HEK293T (cell line): ENCODE measurements at regions not wholly inside any gene's neighbourhood (a gene's known extent, or its start where the extent isn't known, plus 50 kb on each side); places are given as distances from the start of the nearest gene placed in this dataset.

Experiments
- BHLHE40 ChIP-seq: fragments of 450-650 bp; IDR thresholded peaks from 2 replicates; pipeline ENCODE4 v1.6.1; 2016; ENCODE audit warnings: mild to moderate bottlenecking, moderate library complexity, borderline replicate concordance
- CTBP1 ChIP-seq: fragments of 450-650 bp; IDR thresholded peaks from 2 replicates; pipeline ENCODE4 v1.6.1; 2016; ENCODE audit warnings: borderline replicate concordance
- ELF4 ChIP-seq: fragments of 450-650 bp; IDR thresholded peaks from 2 replicates; pipeline ENCODE4 v1.6.1; 2017; ENCODE audit warnings: antibody characterized with exemption
- FOXA1 ChIP-seq: fragments of 450-650 bp; IDR thresholded peaks from 2 replicates; pipeline ENCODE4 v1.6.1; 2016; ENCODE audit warnings: mild to moderate bottlenecking
- FOXK2 ChIP-seq: fragments of 450-650 bp; IDR thresholded peaks from 2 replicates; pipeline ENCODE4 v1.6.1; 2016; ENCODE audit warnings: mild to moderate bottlenecking
- FOXM1 ChIP-seq: fragments of 450-650 bp; IDR thresholded peaks from 2 replicates; pipeline ENCODE4 v1.6.1; 2017; ENCODE audit warnings: mild to moderate bottlenecking, borderline replicate concordance
- HDGF ChIP-seq: fragments of 450-650 bp; IDR thresholded peaks from 2 replicates; pipeline ENCODE4 v1.6.1; 2017; ENCODE audit warnings: antibody characterized with exemption, borderline replicate concordance
- L3MBTL2 ChIP-seq: fragments of 450-650 bp; conservative IDR thresholded peaks from 2 replicates; pipeline ENCODE4 v1.6.1; 2016; ENCODE audit warnings: mild to moderate bottlenecking
- SP1 ChIP-seq: fragments of 450-650 bp; IDR thresholded peaks from 2 replicates; pipeline ENCODE4 v1.6.1; 2017
- SUZ12 ChIP-seq: fragments of 450-650 bp; IDR thresholded peaks from 2 replicates; pipeline ENCODE4 v1.6.1; 2016; ENCODE audit warnings: mild to moderate bottlenecking
- TARDBP ChIP-seq: fragments of 450-650 bp; IDR thresholded peaks from 2 replicates; pipeline ENCODE4 v1.6.1; 2016
- TF ChIP-seq, protein P1 (sequence below): fragments of 450-650 bp; IDR thresholded peaks from 2 replicates; pipeline ENCODE4 v1.6.1; 2016

DNA sequence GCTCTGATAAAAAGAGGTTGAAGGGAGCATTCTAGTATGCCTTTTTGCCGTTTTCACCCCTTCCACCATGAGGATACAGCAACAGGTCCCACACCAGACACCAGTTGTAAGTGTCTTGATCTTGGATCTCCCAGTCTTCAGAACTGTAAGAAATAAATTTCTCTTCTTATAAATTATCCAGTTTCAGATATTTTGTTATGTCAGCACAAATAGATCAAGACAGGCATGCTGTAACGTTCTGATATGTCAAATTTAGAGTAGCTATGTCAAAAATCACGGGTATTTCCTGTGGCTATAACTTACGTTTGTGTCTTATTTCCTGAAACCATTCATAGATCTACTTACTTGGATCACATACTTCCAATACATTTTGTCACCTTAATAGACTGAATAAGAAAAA, 55.9 kb upstream of the CD83 start:
- TF ChIP-seq FOXM1 (no peak), ELF4 (no peak), SP1 (no peak), HDGF (no peak), FOXK2 (no peak), BHLHE40 (no peak), CTBP1 (no peak), SUZ12 (no peak), TARDBP (no peak), L3MBTL2 (no peak), FOXA1 (no peak)
- TF ChIP-seq, protein P1, sequence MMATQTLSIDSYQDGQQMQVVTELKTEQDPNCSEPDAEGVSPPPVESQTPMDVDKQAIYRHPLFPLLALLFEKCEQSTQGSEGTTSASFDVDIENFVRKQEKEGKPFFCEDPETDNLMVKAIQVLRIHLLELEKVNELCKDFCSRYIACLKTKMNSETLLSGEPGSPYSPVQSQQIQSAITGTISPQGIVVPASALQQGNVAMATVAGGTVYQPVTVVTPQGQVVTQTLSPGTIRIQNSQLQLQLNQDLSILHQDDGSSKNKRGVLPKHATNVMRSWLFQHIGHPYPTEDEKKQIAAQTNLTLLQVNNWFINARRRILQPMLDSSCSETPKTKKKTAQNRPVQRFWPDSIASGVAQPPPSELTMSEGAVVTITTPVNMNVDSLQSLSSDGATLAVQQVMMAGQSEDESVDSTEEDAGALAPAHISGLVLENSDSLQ = no peak
